WTC11 (cell line): ENCODE measurements at regions not wholly inside any gene's neighbourhood (a gene's known extent, or its start where the extent isn't known, plus 50 kb on each side); places are given as distances from the start of the nearest gene placed in this dataset.

ENCODE experiments used
- ATAC-seq: fragments of 200-7000 bp; cut with Tn5 transposase; 2 replicates; pipeline ENCODE4 v1.10.0; 2021; ENCODE audit warnings: mild to moderate bottlenecking, moderate library complexity
- CTCF ChIA-PET: fragments of 300-600 bp; sonication (Branson Sonifier 250); formaldehyde crosslinking; loops from one replicate; lab custom pipeline; 2021; ENCODE audit warnings: antibody characterized with exemption; lab: Charles Lee
- POLR2A ChIA-PET: fragments of 350-600 bp; sonication (Branson Sonifier 250); formaldehyde crosslinking; loops from one replicate; lab custom pipeline; 2021; ENCODE audit warnings: antibody characterized with exemption; lab: Charles Lee
- DNase-seq: peaks from one replicate; pipeline ENCODE4 v3.0.0; 2021; ENCODE audit warnings: low spot score
- H3K27ac Mint-ChIP-seq: 2 replicates; pipeline ENCODE4 v1.8.0; 2021; ENCODE audit warnings: mixed read lengths
- H3K27me3 Mint-ChIP-seq: 2 replicates; pipeline ENCODE4 v1.8.0; 2021; ENCODE audit warnings: low read depth, mild to moderate bottlenecking, moderate library complexity, mixed read lengths
- H3K36me3 Mint-ChIP-seq: 2 replicates; pipeline ENCODE4 v1.8.0; 2021; ENCODE audit warnings: mixed read lengths
- H3K4me1 Mint-ChIP-seq: 2 replicates; pipeline ENCODE4 v1.8.0; 2022; ENCODE audit warnings: mixed read lengths
- H3K4me3 Mint-ChIP-seq: 2 replicates; pipeline ENCODE4 v1.8.0; 2021; ENCODE audit warnings: mild to moderate bottlenecking, moderate library complexity, mixed read lengths
- H3K9me3 Mint-ChIP-seq: 2 replicates; pipeline ENCODE4 v1.8.0; 2021; ENCODE audit warnings: mixed read lengths
- ATF1 ChIP-seq: sonication (generic); formaldehyde crosslinking; IDR thresholded peaks from 2 replicates; pipeline ENCODE4 v1.8.1; 2023; ENCODE audit warnings: mild to moderate bottlenecking, moderate library complexity, missing genetic modification reagents
- FOXP1 ChIP-seq: sonication (generic); formaldehyde crosslinking; IDR thresholded peaks from 2 replicates; pipeline ENCODE4 v1.8.0; 2022; ENCODE audit warnings: missing genetic modification reagents, mild to moderate bottlenecking, moderate library complexity, borderline replicate concordance
- JAZF1 ChIP-seq: fragments of 250-450 bp; sonication (Bioruptor Pico); IDR thresholded peaks from 2 replicates; pipeline ENCODE4 v1.9.0; 2021; ENCODE audit warnings: moderate library complexity, mild to moderate bottlenecking, inconsistent platforms
- KAT7 ChIP-seq: sonication (generic); formaldehyde crosslinking; IDR thresholded peaks from 2 replicates; pipeline ENCODE4 v1.8.1; 2023; ENCODE audit warnings: missing genetic modification reagents, mild to moderate bottlenecking, borderline replicate concordance
- NR3C1 ChIP-seq: sonication (generic); formaldehyde crosslinking; conservative IDR thresholded peaks from 2 replicates; pipeline ENCODE4 v1.8.1; 2023; ENCODE audit warnings: low read depth, mild to moderate bottlenecking, missing genetic modification reagents
- OVOL2 ChIP-seq: fragments of 250-450 bp; sonication (Bioruptor Pico); IDR thresholded peaks from 2 replicates; pipeline ENCODE4 v1.9.0; 2021; ENCODE audit warnings: mild to moderate bottlenecking, borderline replicate concordance
- SMAD3 ChIP-seq: sonication (generic); formaldehyde crosslinking; IDR thresholded peaks from 2 replicates; pipeline ENCODE4 v1.8.0; 2022; ENCODE audit warnings: missing genetic modification reagents, mild to moderate bottlenecking, borderline replicate concordance
- SMAD4 ChIP-seq: sonication (generic); formaldehyde crosslinking; IDR thresholded peaks from 2 replicates; pipeline ENCODE4 v1.8.0; 2022; ENCODE audit warnings: mild to moderate bottlenecking, missing genetic modification reagents
- SOX15 ChIP-seq: fragments of 250-450 bp; sonication (Bioruptor Pico); IDR thresholded peaks from 2 replicates; pipeline ENCODE4 v1.9.0; 2021; ENCODE audit warnings: mild to moderate bottlenecking
- TCF7 ChIP-seq: sonication (generic); formaldehyde crosslinking; IDR thresholded peaks from 2 replicates; pipeline ENCODE4 v1.8.0; 2022; ENCODE audit warnings: mild to moderate bottlenecking, low read depth, missing genetic modification reagents, moderate library complexity
- TEAD4 ChIP-seq: sonication (generic); formaldehyde crosslinking; IDR thresholded peaks from 2 replicates; pipeline ENCODE4 v1.8.0; 2022; ENCODE audit warnings: mild to moderate bottlenecking, missing genetic modification reagents
- USF1 ChIP-seq: sonication (generic); formaldehyde crosslinking; IDR thresholded peaks from 2 replicates; pipeline ENCODE4 v1.8.0; 2022; ENCODE audit warnings: mild to moderate bottlenecking, missing genetic modification reagents
- ZNF263 ChIP-seq: sonication (generic); formaldehyde crosslinking; IDR thresholded peaks from 2 replicates; pipeline ENCODE4 v1.8.1; 2022; ENCODE audit warnings: low read depth, mild to moderate bottlenecking, moderate library complexity, missing genetic modification reagents
- ZNF281 ChIP-seq: sonication (generic); formaldehyde crosslinking; IDR thresholded peaks from 2 replicates; pipeline ENCODE4 v1.8.0; 2023; ENCODE audit warnings: mild to moderate bottlenecking, missing genetic modification reagents
- ZNF416 ChIP-seq: fragments of 250-450 bp; sonication (Bioruptor Pico); IDR thresholded peaks from 2 replicates; pipeline ENCODE4 v1.9.0; 2021; ENCODE audit warnings: mild to moderate bottlenecking, inconsistent platforms
- ZNF532 ChIP-seq: fragments of 250-450 bp; sonication (Bioruptor Pico); IDR thresholded peaks from 2 replicates; pipeline ENCODE4 v1.9.0; 2021; ENCODE audit warnings: mild to moderate bottlenecking, borderline replicate concordance
- TF ChIP-seq, protein P1 (sequence below): sonication (generic); formaldehyde crosslinking; IDR thresholded peaks from 2 replicates; pipeline ENCODE4 v1.8.0; 2022; ENCODE audit warnings: mild to moderate bottlenecking, missing genetic modification reagents
- TF ChIP-seq, protein P2 (sequence below): sonication (generic); formaldehyde crosslinking; IDR thresholded peaks from 2 replicates; pipeline ENCODE4 v1.8.1; 2022; ENCODE audit warnings: mild to moderate bottlenecking, moderate library complexity, missing genetic modification reagents

- peaks cover 17% of the 10 kb centered on the region for H3K9me3 Mint-ChIP-seq
- DNase-seq (no peak), ATAC-seq (no peak)
- H3K36me3 Mint-ChIP-seq, result no peaks in the 10 kb centered on the region
- no peak overlapping the region for H3K27ac Mint-ChIP-seq
- 0 out of 2 replicates have a peak, but pooled peaks cover 4% of the 10 kb centered on the region for H3K27me3 Mint-ChIP-seq
- no peak overlapping the region for H3K4me3 Mint-ChIP-seq
- peaks cover 7% of the 10 kb centered on the region; the same call in 1 of the 2 replicates for H3K4me1 Mint-ChIP-seq
- TF ChIP-seq ZNF263 (CRISPR knock-in tag), result no peak
- TF ChIP-seq KAT7 (CRISPR knock-in tag), result no peak
- no peak for TF ChIP-seq ZNF281
- TF ChIP-seq, protein P1, sequence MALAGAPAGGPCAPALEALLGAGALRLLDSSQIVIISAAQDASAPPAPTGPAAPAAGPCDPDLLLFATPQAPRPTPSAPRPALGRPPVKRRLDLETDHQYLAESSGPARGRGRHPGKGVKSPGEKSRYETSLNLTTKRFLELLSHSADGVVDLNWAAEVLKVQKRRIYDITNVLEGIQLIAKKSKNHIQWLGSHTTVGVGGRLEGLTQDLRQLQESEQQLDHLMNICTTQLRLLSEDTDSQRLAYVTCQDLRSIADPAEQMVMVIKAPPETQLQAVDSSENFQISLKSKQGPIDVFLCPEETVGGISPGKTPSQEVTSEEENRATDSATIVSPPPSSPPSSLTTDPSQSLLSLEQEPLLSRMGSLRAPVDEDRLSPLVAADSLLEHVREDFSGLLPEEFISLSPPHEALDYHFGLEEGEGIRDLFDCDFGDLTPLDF (CRISPR knock-in tag), result no peak
- TF ChIP-seq TEAD4 (CRISPR knock-in tag), result no peak
- no peak for TF ChIP-seq SMAD4
- ChIA-PET POLR2A (no interaction called here), CTCF (interaction anchor here (0.9 kb wide), 1 partner anchor 11 kb away, joined by 4 read pairs; no protein-coding TSS in a partner anchor)
Measured at GRCh38 chr10:113991091-113991860, 52.4 kb upstream of the ADRB1 start.

DNA sequence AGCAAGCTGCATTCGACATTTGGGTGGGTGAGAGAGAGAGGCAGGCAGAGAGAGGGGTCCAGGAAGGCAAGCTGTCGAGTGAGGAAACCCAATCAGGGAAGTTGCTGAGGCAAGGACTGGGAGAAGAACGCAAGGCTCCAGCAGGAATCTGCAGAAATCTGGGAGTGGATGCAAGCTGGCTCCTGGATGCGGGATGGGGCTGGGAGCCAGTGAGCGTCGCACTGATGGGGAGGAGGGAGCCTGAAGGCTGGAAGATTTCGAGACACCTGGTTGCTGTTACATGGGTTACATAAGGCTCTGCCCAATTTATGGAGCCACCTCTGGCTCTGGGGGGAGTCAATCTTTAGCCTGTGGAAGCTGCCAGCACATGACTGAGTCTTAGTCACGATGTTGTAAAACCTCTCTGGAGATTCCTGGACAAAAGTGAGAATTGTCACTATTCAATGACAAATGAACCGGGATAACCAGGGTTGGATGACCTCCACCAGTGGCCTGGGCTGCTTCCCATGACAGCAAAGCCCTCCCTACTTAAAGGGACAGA, 51.1 kb upstream of the ADRB1 start:
- Mint-ChIP-seq H3K4me1 (peaks cover 7% of the 10 kb centered on the region; the same call in 1 of the 2 replicates), H3K27me3 (0 out of 2 replicates have a peak, but pooled peaks cover 4% of the 10 kb centered on the region), H3K36me3 (no peaks in the 10 kb centered on the region), H3K27ac (no peak overlapping the region), H3K4me3 (no peak overlapping the region), H3K9me3 (peaks cover 8% of the 10 kb centered on the region)
- ATAC-seq (no peak), DNase-seq (no peak)
- no peak for TF ChIP-seq SMAD4
- no peak for TF ChIP-seq OVOL2 (CRISPR knock-in tag)
- TF ChIP-seq ZNF416 (CRISPR knock-in tag), result no peak
- TF ChIP-seq KAT7 (CRISPR knock-in tag), result no peak
- no peak for TF ChIP-seq ZNF532 (CRISPR knock-in tag)
- TF ChIP-seq JAZF1 (CRISPR knock-in tag), result no peak
- TF ChIP-seq SOX15 (CRISPR knock-in tag), result no peak
- no peak for TF ChIP-seq FOXP1 (CRISPR knock-in tag)
- no peak for TF ChIP-seq ATF1 (CRISPR knock-in tag)
- no peak for TF ChIP-seq SMAD3 (CRISPR knock-in tag)
- TF ChIP-seq, protein P2, sequence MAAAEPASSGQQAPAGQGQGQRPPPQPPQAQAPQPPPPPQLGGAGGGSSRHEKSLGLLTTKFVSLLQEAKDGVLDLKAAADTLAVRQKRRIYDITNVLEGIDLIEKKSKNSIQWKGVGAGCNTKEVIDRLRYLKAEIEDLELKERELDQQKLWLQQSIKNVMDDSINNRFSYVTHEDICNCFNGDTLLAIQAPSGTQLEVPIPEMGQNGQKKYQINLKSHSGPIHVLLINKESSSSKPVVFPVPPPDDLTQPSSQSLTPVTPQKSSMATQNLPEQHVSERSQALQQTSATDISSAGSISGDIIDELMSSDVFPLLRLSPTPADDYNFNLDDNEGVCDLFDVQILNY (CRISPR knock-in tag), result no peak
- no peak for TF ChIP-seq TCF7
- no peak for TF ChIP-seq NR3C1 (CRISPR knock-in tag)
- TF ChIP-seq USF1 (CRISPR knock-in tag), result no peak
- CTCF ChIA-PET, result interaction anchor here (0.9 to 1.2 kb wide), 2 partner anchors 10 to 12 kb away, joined by 4 to 5 read pairs; no protein-coding TSS in a partner anchor
- POLR2A ChIA-PET, result no interaction called here
